Suprapubic skin (tissue), 3 donors: ENCODE measurements at regions not wholly inside any gene's neighbourhood (a gene's known extent, or its start where the extent isn't known, plus 50 kb on each side); places are given as distances from the start of the nearest gene placed in this dataset.

Experiments used
- CTCF ChIP-seq, 2 donors: fragments of 200-600 bp in 1 of 2; fragments of 450-650 bp in 1 of 2; sonication (generic) in 1 of 2; IDR thresholded peaks; one replicate each; pipeline ENCODE4 v1.5.1; 2016 to 2019; ENCODE audit warnings: antibody characterized with exemption in 2 of 2, mild to moderate bottlenecking in 1 of 2, moderate library complexity in 1 of 2
- POLR2A ChIP-seq, 2 donors: fragments of 450-650 bp; IDR thresholded peaks; one replicate each; pipeline ENCODE4 v1.6.1; 2017; ENCODE audit warnings: antibody characterized with exemption in 2 of 2, mild to moderate bottlenecking in 2 of 2, moderate library complexity in 2 of 2

GRCh38 chr12:42021469-42021868 lies 123.2 kb downstream of the GXYLT1 start:
- no peak for TF ChIP-seq CTCF (IDR thresholded peaks at IDR 0.05)
- no peak for TF ChIP-seq POLR2A (IDR thresholded peaks at IDR 0.05)
